HG03060 (cell line): ENCODE measurements at regions not wholly inside any gene's neighbourhood (a gene's known extent, or its start where the extent isn't known, plus 50 kb on each side); places are given as distances from the start of the nearest gene placed in this dataset.
A peak's percentile ranks its signal among the peaks of the same experiment; 100 is the strongest.

Experiments used
- ATAC-seq: cut with Tn5 transposase; IDR thresholded peaks from one replicate; pipeline ENCODE4 v1.9.1; 2021; ENCODE audit warnings: low read depth, moderate number of reproducible peaks; ENCODE audit not compliant: unreplicated experiment

DNA sequence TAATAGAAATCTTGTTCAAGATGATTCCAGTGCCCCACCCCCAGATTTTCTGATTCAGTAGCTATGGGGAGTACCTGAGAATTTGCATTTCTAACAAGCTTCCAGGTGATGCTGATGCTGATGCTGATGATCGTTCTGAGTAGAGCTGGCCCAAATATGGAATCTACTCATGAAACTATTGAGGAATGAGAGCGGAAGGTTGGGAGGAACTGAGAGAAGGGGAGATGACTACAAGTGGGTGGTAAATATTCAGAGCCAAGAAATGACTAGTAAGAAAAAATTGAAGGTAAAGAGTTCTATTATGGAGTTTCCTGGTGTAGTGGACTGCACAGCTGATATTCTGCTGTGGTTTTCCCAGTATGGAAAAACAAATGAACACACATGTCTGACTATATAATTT lies 235.4 kb upstream of the FN1 start:
- ATAC-seq, result no peak

DNA sequence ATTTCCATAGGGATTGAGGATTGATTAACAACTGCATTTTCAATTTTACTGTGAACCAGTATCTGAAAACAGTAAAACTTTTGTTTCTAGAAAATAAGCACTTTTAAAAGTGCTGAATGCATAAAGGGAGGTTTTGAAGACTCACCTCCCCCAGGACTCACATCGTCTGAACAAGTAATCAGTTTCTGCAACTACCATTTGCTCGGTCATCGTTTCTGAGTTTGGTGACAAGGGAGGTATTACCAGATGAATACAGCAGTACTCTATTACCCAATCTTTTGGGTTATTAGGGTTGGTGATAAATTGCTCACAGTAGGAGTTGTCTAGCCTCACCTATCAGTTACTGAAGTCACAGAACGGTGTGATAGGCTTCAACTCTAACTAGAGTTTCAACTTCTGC lies 234.5 kb upstream of the FN1 start:
- ATAC-seq, result no peak

DNA sequence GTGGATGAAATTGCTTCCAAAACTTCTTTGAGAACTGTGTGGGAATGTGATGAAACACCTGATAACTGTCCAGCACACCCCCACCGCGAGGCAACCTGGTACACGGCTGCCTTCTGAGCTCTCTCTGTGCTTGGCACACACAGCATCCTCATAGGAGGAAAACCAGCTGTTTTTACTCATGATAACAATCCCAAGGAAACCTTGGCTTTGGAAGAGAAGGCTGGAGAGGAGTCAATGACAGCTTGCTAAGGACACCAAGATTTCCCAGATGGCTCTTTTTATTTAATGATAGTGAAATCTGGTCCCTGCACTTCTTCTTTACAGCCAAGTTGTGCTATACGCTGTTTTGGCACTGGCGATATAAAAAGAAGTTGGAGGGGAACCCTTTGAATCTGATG lies 232.5 kb upstream of the FN1 start:
- ATAC-seq, result no peak

DNA sequence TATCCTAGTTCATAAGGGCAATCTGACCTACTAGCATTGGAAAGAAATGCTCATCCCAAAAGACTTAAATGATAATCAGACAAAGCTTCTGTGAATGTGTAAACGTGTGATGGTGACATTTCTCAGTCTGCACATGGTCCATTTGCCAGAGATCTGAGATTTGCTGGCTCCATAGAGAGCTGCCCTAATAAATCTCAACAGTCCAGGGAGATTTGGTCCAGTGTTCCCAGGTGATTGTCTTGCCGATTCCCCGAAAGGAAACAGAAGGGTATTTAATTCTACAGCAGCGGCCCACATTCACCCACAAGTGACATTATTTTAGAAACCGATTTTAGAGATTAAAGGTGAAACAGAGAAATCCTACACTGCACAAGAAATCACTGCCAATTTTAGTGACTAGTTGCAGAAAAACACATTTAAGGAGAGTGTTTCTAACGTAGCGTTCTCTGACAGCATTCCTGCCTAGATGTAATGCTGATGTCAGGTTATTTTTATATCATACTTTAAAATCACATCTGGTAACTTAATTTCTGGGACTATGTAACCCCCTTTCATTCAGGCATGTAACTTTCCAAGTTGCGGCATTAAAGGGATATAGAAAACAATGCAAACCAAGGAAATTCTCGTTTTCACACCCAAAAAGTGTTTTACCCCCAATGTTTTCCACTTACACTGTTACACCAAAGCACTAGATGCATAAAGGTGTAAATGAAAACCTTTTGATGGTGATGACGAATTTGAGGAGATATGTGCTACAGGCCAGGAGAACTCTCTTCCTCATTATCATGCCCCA lies 231.9 kb upstream of the FN1 start:
- no peak for ATAC-seq

DNA sequence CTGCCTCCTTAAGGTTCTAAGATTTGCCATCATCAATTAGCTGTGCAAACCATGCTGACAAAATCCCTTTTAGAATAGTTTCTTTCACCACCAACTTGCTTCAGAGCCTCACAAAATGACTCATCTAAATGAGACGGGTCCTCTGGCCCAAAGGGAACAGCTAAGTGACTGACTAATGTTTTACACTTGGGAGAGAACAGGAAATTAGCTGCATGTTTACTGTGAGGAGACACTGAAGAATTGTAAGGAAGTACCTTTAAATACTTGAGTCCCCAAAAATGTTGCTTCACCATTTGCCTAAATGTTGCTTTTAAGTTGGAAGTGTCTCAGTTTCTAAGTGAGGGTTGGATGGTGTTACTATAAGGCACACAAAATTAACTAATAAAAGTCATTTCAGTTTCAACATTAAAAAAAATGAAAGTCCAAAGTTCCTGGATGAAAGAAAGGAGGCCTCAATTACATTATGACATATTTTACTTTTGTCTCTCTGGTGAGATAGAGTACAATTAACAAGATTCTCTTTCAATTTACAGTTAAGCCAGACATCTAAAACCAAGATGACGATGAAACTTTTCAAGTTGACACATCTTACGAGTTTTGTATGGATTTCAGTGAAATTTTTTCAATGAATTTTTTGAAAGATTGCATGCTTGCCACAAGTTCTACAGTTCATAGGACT lies 229.1 kb upstream of the FN1 start:
- ATAC-seq, result peak; percentile 66

DNA sequence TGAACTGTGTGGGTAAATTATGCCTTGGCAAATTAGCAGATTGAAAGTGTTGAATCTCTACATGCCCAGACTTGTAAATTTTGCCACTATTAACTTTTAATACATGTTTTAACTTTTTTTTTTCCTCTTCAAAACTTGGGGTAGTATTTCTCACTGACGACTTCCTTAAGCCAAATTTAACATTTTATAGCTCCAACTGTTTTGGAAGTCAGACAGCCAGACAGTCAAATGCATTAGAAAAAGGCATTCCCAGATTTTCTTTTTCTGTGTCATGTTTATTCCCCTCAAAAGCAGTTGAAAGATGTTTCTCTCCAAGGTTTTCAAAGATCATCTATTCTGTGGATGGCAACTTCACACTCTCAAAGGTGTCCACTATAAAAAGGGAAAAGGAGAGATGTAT lies 226.8 kb upstream of the FN1 start:
- ATAC-seq, result no peak

DNA sequence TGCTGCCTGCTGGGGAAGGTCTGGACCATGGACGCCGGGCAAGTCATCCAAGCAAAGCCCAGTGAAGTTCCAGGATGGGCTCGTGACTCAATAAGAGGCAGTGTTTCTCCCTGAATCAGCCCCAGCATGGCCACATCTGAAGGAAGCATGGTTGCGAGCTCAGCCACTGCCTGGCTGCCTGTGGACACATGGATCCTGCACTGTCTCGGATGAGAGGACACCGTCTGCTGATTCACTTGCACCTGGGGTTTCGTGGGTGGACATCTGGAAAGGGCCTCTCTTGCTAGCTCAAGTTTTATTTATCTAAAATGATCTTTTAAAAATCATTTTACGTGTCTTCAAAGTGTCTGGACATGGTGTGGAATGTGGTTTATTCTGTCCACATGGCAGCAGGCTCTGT lies 224.8 kb upstream of the FN1 start:
- ATAC-seq, result no peak

DNA sequence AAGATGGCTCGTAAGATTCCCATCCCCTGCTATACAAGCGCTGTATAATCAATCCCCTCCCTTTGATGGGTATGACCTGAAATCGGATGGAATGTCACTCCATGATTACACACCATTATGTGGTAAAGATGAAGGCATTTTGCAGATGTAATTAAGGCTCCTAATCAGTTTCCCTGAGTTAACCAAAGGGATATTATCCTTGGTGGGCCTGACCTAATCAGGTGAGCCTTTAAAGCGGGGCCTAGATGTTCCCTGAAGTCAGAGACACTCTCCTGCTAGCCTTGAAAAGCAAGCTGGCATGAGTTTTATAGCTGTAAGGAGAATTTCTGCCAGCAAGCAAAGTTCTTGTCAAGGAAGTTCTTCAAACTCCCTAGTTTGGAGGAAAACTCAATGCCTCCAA lies 223.8 kb upstream of the FN1 start:
- ATAC-seq, result no peak

DNA sequence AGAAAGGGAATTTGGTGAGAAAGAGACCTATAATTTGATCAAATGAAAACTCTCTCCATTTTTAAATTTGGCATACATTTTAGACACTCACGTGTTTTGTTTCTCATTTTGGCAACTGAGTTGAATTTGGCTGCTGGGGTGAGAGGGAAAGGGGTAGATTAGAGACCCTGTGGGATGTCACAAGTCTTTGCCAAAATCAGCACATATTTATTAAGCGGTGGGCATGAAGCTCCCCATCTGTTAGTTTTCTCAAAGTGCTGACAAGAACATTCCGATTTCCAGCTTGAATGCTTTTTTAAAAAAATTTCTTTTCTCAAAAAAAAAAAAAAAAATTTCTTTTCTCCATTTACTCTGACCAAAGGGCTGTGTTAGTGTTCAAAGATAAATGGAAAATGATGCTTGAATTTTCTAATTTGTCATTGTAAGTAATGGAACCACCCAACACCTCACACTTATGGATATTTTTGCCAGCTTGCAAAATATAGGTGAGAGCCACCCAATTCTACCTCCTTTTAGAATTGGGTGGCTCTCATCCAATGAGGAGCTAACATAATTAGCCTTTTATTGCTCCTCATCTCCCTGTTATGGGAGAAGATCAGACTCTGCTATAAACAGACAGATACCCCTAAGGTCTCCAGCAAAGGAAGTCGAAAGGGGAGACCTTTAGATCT lies 222.9 kb upstream of the FN1 start:
- no peak for ATAC-seq

DNA sequence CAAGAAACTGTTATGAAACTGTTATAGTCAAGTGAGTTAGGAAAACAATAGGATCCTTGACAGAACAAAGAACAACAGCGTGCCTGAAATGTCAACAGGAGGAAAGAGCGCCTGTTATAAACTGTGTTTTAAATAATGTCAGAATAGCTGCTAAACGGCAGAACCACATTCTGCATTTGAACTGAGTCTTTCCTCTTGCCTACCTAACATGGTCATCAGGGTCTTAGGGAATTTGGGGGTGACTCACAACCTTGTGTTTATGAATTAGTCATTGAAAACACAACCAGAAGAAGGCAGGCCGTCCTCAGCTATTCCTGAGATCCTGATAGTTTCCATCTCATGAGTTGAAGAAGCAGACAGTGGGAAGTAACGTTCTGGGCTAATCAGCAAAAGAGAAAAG lies 222.0 kb upstream of the FN1 start:
- no peak for ATAC-seq

DNA sequence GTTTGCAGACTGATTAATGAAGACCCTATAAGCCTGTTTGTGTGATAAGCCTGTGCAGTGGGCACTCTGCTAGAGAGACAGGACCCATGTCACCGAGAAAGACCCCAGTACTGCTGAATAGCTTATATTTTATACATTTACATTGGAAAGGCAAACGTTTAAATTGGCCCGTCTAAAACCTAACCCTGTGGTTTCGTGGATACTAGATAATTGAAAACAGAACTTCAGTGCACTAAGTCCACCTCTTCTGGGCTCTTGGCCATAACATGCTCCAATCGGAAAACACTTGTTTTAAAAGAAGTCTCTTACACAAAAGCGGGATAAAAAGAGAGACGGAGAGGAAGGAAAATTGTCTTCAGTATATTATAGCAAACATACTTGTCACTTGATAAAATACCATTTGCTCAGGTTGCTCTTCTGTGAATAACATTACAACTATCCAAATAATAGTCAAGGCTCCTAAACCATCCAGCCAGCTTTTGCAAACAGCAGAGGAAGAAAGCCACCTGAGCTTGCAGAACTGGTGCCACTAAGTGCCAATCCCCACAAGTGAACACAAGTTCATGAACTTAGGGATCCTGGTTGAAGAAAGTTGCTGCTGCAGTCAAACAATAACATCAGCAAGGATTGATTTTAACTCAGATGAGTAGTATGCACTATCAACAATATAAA lies 218.4 kb upstream of the FN1 start:
- ATAC-seq, result no peak

DNA sequence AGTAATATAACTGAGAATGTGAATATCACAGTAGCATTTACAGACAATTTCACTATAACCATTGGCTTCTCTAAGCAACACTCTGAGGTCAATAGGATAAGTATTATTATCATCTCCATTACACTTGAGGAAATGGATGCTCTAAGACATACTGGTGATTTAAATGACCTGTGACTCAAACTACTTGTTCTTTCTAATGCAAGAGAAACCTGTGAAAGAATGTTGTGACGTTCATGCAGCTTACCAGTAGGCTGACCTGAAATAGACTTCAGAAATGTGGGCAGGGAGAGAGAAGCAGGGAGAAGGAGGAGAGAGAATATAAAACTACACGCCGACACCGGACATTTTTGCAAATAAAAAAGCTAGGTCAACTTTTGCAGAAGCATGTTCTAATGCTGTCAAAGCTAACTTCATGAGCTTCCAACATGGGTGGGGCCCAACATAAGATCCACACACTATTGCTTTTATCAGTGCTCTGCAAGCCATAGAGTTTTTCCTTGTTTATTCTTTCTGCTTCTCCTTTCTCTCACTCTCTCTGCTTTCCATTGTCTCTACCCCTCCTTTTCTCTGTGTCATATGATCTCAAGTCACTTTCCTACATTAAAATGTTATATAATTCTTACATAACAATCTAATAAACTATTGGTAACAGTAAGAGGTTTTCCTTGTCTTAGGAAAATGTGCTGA lies 217.6 kb upstream of the FN1 start:
- ATAC-seq, result no peak

DNA sequence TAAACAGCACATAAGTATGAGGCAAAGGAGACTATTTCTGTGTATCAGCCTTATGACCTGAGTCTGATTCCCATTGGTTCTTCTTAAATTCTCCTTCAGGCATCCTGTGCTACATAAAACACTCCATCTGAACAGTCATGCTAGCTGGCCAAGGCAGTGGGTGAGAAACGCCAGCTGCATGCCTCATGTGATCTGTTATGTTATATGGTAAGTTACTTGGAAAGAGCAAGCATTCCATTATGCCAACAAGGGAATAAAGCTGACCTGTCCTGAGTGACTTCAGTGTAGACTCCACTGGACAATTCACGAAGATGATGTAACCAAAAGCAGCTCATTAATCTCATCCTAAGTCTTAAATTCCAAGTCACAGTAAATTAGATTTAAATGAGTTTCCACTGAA lies 216.5 kb upstream of the FN1 start:
- no peak for ATAC-seq

DNA sequence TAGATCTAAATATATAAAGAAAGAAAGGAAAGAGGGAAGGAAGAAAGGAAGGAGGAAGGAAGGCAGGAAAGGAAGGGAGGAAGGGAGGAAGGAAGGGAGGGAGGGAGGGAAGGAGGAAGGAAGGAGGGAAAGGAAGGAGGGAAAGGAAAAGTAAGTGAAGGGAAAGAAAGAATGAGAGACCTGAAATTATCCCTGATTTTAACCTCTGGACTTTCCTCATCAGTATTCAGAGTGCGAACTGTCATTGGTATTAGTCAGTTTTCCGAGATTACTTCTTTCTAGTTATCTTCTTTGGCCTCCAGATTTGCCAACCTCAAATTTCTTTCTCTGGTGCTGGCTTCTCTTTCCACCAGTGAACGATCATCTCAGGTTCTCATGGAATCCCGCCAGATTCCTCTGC lies 215.5 kb upstream of the FN1 start:
- ATAC-seq, result no peak

DNA sequence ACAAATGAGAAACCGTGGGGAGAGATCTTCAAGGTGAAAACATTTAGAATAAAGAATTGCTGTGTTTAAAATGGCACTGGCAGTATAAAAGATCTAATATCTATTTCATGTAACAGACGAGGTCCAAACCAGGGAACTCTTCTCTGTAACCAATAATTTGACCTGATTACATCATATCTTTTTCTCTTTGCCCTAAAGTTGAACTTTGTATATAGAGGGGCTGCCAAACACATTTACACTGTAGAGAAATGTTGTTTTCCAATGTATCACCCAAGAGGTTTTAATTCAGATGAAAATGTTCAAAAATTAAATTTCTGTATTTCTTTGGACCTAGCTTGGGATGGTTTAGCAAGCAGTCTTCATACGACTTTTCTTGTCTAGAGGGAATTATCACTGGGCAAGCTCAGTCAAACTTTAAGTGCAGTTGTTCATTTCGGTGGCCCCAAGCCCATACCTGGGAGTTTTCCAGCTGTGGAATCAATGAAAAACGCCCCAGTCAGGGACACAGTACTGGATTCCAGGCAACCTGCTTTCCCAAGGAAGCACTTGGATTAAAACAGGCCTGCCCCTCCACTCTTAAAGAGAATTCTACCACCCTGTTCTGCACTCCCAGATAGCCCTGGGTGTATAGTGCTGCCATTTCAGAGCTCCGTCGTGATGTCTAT lies 208.5 kb upstream of the FN1 start:
- no peak for ATAC-seq

DNA sequence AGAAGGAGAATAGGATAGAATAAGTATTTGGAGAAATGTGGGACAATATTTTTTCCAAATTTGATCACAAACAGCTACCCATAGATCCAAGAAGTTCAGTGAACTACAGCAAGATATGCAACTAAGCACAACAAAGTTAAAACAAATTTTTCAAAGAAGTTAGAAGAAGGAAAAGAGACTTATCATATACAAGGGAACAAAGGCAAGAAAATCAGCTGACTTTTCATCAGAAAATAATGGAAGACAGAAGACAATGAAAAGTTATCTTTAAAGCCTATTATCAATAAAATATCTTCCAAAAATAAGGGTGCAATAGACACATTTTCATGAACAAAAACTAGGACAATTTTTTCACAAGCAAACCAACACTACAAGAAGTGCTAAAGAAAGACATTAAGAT lies 202.8 kb upstream of the FN1 start:
- no peak for ATAC-seq

DNA sequence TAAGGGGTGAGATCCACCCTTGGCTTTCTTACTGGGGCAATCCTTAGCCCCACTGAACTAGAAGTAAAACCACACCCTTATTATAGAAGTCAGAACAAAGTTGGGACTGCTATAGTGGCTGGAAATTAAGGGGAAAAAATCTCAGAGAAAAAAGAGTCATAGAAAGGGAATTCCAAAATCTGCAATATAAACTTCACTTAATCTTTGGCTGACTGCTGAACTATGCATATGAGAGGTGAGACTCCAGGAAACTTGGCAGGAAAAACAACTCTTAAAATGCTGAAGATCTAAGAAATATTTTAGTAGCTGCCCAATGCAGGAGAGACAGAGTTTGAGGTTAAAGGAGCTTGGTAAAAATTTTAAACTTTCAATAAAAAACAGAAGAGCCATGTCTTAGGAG lies 201.8 kb upstream of the FN1 start:
- no peak for ATAC-seq

DNA sequence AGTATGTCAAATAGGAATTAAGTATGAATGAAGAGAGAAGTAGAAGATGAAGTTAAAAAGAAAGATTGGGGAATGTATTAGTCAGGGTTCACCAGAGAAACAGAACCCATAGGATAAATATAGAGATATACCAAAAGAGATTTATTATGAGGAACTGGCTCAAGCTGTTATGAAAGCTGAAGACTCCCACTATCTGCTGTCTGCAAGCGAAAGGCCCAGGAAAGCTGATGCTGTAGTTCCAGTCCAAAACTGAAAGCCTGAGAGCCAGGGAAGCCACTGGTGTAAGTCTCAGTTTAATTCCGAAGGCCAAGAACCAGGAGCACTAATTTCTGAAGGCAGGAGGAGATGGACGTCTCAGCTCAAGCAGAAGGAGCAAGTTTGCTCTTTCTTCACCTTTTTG lies 200.9 kb upstream of the FN1 start:
- ATAC-seq, result no peak

DNA sequence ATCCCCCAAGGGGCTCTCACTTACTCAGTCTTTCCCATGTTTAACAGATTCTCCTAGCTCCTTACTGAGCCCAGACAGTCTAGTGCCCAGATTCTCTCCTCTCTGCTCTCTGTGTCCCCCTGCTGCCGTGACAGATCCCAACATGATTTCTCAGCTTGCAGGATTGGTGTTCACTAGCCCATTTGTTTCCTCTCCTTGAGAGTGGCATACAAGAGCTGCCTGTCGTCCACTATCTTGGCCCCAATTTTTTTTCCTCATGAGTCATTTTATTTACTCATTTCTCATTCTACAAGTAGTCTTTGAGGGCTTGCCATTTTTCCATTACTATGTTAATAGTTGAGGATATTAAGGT lies 199.9 kb upstream of the FN1 start:
- ATAC-seq, result no peak

DNA sequence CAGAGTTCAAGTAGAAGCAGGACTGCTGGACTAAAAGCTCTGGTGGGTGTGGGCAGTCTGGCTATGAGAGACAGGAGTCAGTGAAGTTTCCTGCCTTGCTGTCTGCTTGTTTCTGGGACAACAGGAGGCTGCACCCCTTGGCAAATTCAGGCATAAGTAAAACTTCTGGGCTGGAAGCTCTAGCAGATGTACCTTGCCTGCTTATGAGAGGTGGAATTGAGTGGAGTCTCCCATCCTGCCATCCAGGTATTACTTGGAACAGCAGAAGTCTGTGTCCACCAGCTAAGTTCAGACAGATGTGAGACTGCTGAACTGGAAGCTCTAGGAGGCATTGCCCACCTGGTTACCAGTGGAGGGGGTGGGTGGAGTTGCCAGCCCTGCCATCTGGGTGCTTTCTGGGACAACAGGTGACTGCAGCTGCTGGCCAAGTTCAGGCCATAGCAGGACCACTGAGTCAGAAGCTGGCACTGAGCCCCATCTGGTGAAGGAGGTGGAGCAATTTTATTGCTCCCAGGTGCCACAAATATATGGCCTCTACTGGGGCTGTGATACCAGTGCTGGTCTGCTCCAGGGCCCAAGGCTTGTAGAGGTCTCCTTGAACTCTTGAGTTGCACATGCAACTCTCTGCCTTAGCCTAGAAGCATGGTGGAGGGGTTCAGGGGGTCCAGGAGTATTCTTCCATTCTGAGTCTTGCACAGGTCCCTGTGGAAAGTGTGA lies 199.4 kb upstream of the FN1 start:
- ATAC-seq, result no peak
